CD4-positive, alpha-beta T cell treated with Interleukin-10 for 1 hour (primary cell): ENCODE measurements at regions not wholly inside any gene's neighbourhood (a gene's known extent, or its start where the extent isn't known, plus 50 kb on each side); places are given as distances from the start of the nearest gene placed in this dataset.
"Not testable (repeated sequence)": the region's sequence is repeated elsewhere in the genome, so short reads cannot be mapped to it uniquely, and the experiment has no call there.

ENCODE experiments used
- DNase-seq: peaks from one replicate; pipeline ENCODE4 v3.0.0-alpha.2; 2020

DNA sequence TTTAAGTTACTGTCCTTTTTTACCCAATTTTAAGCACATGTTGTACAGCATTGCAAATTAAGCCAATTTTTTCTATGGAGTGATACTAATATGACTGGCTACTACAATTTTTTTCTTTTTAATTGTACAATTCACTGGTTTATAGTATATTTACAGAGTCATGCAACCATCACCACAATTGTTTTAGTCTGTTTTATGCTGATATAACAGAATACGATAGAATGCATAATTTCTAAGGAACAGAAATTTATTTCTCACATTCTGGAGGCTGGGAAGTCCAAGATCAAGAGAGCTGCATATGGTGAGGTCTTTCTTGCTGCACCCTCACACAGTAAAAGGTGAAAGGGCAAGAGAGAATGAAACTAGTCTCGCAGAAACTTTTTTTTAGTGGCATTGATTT lies 125.3 kb downstream of the GLUD2 start:
- no peak for DNase-seq

DNA sequence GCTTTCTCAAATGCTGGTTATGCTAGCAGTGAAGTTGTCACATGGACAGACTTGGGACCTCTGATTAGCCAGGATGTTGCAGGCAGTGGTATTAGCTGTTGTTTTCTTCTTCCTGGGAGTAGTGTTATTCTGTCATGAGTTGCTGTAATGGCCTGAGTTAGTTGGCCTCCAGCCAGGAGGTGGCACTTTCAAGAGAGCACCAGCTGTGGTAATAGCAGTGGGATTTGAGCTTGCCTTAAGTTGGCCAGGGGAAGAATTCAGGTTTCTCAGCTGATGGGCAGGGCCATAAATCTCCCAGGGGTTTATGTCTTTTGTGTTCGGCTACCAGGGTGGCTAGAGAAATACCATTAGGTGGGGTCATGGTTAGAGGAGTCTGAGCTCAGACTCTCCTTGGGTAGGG lies 132.6 kb downstream of the GLUD2 start:
- no peak for DNase-seq

DNA sequence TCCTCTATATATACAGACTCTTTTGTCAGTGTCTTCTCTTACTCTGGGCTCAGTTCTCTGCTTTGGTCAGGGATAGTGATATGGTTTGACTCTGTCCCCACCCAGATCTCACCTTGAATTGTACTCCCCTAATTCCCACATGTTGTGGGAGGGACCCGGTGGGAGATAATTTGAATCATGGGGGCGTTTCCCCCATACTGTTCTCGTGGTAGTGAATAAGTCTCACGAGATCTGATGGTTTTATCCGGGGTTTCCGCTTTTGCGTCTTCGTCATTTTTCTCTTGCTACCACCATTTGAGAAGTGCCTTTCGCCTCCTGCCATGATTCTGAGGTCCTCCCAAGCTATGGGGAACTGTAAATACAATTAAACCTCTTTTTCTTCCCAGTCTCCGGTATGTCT lies 144.4 kb downstream of the GLUD2 start:
- no peak for DNase-seq

DNA sequence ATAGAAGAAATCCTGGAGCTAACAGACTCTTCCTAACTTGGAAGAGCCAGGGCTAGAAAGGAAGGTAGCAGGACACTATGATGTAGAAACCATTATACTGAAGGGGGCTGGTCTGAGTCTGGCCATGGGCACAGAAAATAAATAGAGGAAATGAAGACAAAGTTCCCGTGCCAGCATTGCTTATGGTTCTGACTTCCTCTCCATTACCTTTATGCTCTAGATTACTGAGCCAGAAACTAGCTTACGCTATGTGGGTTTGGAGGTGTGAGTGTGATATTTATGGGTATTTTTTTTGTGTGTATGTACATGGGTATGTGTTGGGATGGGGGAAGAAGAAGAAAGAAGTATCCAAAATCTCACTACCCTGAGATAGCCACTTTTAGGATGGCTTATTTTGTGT lies 148.3 kb downstream of the GLUD2 start:
- DNase-seq = no peak

DNA sequence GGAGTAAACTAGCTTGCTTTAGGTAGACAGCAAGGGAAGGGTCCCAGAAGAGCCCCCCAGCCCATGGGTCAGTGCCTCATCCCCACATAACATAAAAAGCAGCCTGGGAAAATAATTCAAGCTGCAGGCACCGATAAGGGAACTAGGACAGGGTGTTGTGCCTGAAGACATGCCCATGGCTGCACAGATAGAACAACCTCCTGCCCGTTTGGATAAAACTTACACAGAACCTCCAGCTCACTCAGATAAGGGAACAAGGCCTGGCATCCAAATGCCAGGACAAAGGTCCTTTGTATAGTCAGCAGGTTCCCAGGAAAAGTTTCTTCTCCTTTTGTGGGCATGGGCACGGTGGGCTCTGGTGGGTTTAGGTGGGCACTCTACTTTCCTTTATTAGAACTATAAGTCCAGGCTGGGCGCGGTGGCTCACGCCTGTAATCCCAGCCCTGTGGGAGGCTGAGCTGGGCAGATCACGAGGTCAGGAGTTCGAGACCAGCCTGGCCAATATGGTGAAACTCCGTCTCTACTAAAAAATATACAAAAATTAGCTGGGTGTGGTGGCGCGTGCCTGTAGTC lies 149.5 kb downstream of the GLUD2 start:
- DNase-seq = not testable (repeated sequence)

DNA sequence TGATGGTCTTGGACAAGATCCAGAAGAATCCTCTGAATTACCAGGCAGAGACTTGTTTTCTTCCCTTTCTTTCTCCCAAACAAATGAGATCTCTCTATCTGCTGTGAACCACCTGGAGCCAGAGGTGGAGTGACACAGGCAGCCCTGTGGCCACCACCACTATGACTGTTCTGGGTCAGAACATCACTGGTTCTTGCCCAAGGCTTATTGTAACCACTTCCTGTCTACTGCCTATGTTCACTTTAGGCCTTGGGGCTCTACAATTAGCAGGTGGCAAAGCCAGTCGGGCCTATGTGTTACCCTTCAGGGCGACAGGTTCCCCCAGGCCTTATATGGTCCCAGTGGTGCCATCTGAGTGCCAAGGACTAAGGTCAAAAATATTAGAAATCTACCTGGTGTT lies 161.2 kb downstream of the GLUD2 start:
- no peak for DNase-seq

DNA sequence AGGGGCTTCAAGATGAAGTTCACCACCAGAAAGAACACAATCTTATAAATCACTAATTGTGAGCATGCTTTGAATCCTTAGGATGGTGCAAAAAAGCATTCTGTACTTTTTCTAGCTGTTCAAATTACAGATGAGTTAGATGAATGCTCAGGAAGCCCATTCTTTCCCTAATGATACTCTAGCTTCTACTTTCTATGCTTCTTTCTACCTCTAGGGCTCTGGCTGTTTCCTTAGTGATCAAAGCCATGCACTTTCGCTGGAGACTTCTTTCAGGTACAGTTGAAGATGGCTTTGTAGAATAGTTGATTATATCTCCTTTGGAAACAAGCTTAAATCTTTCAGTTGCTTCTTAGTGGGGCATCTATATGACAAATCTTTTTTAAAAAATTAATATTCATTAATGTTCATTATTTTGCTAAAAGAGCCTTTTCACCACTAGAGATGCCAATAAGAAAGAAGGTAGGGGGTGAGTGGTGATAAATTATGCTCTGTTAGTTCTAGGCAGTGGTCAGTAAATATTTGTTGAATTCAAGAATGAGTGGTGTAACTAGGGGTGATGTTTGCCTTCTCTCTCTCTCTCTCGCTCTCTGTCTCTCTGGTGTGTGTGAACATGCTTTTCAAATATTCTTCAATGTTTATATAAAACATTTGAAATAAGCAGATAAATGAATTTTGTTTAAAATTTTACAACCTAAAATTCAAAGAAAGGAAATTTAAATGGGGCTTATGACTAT lies 169.4 kb downstream of the GLUD2 start:
- no peak for DNase-seq

DNA sequence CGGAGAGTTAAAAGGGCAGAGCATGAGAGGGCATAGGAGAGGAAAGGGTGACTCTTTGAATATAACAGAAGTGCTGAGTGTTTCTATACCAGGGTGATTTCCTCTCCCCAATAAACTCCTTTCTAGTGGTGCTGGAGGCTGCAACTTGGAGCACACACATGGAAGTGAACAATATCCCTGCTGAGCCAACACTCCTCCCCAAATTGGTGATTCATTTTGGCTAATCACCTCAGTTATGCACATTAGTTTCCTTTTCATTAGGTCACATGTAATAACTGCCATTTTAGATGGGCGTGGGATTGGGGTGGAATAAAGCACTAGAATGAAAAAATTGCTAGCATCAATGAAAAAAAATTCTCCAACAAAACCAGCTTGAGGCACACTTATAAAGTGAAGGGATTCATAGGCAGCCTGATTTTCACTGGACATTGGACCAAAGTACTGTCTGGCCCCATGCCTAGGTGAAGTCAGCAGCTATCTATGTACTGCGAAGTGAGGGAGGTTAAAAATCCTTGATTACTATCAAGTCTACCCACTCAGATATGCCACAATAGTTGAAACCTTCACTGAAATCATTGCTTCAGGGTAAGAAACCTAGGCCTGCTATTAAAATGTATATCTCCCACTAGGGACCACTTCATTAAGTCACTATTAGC lies 174.0 kb downstream of the GLUD2 start:
- DNase-seq = no peak

DNA sequence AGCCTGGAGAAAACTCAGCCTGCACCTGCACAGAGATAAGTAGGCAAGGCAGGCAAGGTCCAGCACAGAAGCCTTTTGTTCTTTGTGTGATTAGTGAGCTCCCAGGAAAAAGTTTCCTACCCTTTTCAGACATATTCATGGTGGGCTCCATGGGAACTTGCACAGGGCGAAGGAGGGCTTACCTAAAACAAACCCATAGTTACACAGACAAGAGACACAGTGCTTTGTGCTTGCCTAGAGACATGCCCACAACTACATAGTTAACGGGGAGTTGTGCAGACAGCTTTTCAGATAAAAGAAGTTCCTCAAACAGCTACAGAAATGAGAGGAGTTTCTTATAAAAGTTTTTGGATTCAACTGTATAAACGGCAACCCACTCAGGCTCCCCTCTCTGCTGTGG lies 180.5 kb downstream of the GLUD2 start:
- no peak for DNase-seq

DNA sequence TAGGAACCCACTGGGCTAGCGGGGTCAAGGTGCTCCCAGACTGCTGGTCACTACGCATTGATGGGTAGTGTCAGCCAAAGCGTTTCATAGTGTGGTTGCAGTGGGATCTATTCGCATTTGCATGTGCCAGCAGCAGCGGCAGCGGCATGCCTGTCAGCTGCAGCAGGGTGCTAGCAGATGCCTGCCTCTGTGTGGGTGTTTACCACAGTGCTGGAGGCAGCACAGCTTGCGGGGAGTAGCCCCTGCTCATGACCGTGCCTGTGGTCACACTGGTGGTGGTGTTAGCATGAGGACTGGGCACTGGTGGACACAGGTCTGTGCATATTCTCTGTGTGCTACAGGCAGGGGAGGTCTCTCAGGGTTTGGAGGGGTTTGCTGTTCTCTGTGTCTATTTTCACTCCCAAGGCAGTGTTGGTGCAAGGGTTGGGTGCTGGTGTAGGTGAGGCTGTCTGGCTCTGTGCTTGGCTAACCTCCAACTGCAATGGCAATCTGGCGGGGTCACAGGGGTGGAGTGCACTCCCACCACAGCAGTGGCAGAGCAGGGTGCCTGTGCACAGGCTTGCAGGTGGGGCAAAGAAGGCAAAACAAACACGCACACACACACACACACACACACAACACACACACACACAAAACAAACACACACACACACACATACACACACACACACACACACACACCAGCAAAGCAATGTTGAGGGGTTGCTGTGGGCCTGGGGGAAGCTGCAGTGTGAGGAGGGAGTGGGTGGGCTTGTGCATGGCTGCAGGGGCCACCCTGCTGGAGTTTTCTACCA lies 184.4 kb downstream of the GLUD2 start:
- DNase-seq = no peak

DNA sequence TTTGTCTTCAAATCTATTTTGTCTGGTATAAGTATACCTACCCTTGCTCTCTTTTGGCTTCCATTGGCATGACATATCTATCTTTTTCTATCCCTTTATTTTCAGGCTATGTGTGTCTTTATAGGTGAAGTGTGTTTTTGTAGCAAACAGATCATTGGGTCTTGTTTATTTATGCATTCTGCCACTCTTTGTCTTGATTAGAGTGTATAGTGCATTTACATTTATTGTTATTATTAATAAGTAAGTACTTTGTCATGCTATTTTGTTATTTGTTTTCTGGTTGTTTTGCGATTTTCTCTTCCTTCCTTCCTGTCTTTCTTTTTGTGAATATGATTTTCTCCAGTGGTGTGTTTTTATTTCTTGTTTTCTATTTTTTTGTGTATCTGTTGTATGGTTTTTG lies 188.6 kb downstream of the GLUD2 start:
- no peak for DNase-seq

DNA sequence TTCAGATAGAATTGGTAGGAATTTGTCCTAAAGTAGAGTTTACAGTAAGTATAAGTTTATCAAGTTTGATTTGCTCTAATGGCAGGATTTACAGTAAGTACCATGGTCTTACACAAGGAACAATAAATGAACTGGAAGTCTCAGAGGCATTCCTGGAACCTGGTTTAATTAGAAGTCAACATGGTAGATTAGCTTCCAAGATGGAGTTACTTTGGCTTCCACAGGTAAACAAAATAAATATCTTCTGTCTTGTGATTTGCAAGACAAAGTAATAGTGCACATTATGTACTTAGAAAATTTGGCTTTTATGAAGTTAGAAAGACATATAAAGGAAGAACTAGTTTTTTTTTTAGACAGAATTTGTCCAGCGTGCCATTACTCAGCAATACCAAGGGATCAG lies 190.7 kb downstream of the GLUD2 start:
- no peak for DNase-seq

DNA sequence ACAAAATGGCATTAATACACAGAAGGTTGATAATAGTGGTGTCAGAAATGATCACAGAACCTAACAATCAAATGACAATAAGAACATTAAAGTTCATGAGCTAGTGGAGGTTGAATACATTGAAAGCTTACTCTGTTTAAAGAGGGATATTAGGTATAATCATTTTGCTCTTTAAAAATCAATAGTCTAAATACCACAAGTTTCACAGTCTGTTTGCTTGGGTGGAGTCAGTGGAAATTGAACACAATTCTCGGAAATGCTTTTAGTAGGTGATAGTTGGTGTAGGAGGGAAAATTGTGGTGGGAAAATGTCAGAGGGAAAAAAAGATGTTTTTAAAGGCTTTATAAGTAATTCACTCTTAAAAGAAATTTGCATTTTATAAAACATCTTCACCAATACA lies 197.1 kb downstream of the GLUD2 start:
- no peak for DNase-seq

DNA sequence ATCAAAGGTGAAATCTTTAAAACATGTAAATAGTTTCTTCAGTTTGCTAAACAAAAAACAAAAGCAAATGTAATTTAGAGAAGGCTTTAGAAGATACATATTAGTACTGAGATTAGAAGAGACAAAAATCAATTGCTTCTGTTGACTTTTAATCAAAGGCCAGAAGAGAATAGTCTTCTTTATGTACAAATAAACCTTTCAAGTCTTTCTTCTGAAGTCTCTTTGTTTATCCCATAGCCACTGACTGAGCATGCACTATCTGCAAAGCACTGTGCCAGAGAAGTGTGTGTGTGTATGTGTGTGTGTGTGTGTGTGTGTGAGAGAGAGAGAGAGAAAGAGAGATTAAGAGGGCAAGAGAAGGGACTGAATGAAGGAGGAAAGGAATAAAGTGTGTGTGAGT lies 198.4 kb downstream of the GLUD2 start:
- no peak for DNase-seq

DNA sequence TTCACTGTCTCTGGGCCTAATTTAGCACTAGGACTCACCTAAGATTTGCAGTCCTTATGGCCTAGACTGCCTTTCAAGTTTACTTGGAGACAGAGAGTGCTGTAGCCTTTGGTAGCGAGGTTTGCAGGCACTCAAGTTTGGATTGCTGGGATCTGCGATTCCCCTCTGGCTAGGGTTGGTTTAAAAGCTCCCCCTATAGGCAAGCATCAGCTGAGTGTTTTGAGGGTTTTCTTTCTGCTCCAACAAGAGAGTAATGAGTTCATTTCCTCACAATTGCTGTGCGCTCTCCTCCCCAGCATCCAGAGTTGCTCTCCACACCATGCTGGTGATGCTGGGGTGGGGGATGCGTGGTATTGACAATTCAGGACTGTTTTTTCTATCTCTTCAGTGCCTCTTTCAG lies 206.9 kb downstream of the GLUD2 start:
- DNase-seq = no peak

DNA sequence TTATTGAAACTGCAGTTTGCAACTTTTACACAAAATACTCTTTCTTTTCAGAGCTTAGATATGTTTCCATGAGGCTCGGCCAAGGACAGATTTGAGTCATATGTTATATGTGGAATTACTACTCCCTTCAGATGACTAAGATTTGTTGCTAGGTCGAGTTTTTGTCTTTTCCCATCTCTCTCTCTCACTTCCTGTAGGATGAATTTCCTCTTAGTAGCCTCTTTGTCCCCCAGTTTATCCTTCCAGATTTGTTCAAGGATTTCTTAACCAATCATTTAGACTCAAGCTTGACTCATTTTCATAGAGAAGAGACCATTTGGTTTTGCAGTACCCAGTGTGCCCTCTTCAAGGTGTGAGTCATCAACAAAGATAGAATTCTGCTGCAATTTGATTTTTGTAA lies 209.2 kb downstream of the GLUD2 start:
- no peak for DNase-seq

DNA sequence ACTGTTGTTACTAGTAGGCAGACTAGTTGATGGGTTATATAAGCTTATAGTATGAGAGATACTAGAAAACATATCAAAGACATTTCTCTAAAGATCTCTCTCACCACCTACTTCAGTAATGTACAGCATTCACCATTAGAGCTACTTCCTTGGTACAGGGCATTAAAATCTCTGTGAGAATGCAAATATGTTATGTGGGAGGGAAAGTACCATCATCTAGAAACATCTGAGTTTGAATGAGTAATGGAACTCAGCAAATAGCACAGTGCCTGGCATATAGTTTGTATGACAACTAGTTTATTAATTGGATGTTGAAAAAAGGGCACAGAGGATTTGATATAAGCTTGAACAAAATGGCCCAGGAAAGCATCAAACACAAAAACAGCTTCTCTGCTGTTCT lies 211.1 kb downstream of the GLUD2 start:
- DNase-seq = no peak

DNA sequence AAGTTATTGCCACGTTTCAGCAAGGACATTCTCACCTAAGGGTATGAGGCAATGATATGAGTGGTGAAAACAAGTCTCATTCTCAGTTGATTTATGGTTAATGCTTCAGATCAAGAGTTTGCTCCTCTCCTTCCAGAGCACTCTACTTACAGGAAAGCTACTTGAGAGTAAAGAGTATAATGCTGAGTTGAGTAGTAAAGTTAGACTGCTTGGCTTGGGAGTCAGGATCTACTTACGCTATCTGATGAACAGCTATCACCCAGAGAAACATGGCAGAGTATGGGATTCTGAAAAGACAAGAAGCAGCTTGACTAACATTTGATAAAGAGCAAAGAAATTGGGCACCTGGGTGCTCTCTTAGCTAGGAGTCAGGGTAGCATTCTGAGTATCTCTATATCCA lies 211.8 kb downstream of the GLUD2 start:
- DNase-seq = no peak

DNA sequence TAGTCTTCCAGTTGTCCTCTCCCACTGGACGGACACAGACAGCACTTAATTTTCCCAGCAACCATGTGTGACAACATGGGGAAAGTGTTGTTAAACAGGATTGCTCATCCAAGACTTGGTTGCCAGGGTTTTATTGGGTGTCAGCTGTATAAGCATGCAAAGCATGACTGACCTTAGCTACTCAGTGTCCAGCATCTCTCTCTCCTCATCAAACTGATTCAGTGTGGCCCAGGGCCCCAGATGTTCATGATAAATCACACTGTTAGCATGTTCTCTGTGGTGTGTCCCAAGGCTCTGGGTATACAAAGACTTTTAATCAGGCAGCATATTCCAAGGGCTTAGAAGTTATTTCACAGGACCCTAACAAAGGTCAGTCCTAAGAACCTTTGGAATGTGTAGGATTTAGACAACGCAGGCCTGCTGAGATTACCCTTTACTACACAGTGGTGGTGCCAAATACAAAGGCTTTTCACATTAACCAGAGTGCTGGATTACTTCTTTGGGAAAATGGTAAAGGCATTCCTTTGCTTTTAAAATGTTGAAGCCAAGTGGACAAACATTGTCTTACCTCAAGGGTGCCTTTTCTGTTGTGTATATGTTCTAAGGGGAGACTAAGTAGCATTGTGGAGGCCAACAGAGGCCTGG lies 213.3 kb downstream of the GLUD2 start:
- no peak for DNase-seq

DNA sequence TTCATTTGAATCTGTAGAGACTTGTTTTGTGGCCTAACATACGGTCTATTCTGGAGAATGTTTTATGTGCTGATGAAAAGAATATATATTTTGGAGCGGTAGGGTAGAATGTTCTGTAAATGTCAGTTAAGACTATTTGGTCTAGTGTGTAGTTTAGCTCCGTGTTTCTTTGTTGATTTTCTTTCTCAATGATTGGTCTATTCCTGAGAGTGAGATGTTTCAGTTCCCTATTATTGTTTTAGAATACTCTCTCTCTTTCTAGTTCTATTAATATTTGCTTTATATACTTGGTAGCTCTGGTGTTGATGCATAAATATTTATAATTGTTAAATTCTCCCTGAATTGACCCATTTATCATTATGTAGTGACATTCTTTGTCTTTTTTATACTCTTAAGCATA lies 236.5 kb downstream of the GLUD2 start:
- DNase-seq = no peak

DNA sequence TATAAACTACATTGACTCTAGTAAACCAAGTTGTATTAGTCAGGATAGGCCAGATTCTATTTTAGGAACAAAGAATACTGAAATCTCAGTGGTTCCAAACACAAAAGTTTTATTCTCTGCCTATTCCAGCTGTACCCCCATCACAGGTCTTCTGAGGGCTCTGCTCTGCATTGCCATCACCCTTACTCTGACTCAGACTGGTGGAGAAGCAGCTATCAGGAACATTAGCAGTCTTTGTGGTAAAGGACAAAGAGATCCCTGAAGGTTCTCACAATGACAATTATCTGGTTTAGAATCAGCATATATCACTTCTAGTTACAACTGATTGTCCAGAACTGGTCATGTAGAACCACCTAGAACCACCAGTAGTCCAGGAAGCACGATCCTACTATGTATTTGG lies 251.1 kb downstream of the GLUD2 start:
- DNase-seq = no peak

DNA sequence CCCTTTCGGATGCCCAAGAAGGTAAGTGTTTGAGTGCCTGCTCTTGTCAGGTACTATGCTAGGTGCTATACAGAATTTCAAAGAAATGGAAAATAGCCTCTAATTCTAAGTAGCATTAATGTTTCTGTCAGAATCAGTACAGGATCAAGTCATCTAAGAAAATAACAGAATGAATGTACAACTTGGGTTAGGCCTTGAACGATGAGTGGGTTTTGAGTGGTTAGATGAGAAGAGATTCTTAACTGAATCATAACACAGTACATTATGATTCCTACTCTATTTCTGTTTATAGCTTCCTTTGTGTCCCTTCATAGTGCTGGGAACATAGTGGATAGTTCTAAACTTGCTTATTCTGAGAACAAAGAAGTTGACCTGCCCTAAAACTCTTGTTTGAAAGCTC lies 253.9 kb downstream of the GLUD2 start:
- DNase-seq = no peak

DNA sequence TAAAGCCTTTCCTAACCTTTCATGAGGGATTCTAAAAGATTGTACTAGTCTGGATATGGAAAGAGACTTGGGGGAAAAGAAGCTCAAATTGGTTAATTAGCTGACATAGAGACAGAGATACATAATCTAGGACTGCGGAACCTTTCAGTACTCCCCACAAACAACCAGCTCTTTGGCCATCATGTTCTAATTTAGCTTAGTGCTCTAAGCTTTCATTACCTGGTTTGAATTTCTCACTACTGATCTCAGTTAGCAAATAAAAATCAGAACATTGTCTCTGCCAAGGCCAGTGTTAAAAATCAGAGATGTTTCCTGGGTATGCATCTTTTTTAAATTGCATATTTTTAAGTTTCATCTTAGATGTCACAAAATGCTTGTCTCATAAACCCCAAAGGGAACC lies 254.4 kb downstream of the GLUD2 start:
- DNase-seq = no peak
